RWPE2 (cell line): ENCODE measurements at regions not wholly inside any gene's neighbourhood (a gene's known extent, or its start where the extent isn't known, plus 50 kb on each side); places are given as distances from the start of the nearest gene placed in this dataset.
A peak's percentile ranks its signal among the peaks of the same experiment; 100 is the strongest.

Experiments used
- ATAC-seq: fragments of 200-7000 bp; cut with Tn5 transposase; 3 replicates; pipeline ENCODE4 v1.9.1; 2021; ENCODE audit warnings: low read depth
- DNase-seq: peaks from one replicate; pipeline ENCODE4 v3.0.0-alpha.2; 2020; ENCODE audit warnings: low spot score
- H3K27ac ChIP-seq: fragments of 450-650 bp; 2 replicates; pipeline ENCODE4 v1.5.1; 2017; ENCODE audit warnings: mild to moderate bottlenecking; ENCODE audit not compliant: poor library complexity, severe bottlenecking
- H3K27me3 ChIP-seq: fragments of 250-450 bp; sonication (Bioruptor Pico); 2 replicates; pipeline ENCODE4 v1.5.1; 2021; ENCODE audit warnings: mild to moderate bottlenecking, moderate library complexity; ENCODE audit not compliant: insufficient read depth, poor library complexity, severe bottlenecking
- H3K36me3 ChIP-seq: fragments of 250-450 bp; sonication (Bioruptor Pico); 2 replicates; pipeline ENCODE4 v1.5.1; 2020; ENCODE audit warnings: low read depth, mild to moderate bottlenecking, moderate library complexity
- H3K4me1 ChIP-seq: fragments of 250-450 bp; sonication (Bioruptor Pico); 2 replicates; pipeline ENCODE4 v1.5.1; 2021; ENCODE audit warnings: mild to moderate bottlenecking, moderate library complexity; ENCODE audit not compliant: insufficient read depth, poor library complexity, severe bottlenecking
- H3K4me3 ChIP-seq: fragments of 250-450 bp; sonication (Bioruptor Pico); 2 replicates; pipeline ENCODE4 v1.5.1; 2021; ENCODE audit warnings: mild to moderate bottlenecking, moderate library complexity; ENCODE audit not compliant: severe bottlenecking
- H3K9me3 ChIP-seq: fragments of 250-450 bp; sonication (Bioruptor Pico); 2 replicates; pipeline ENCODE4 v1.5.1; 2021; ENCODE audit warnings: mild to moderate bottlenecking, moderate library complexity; ENCODE audit not compliant: severe bottlenecking
- CTCF ChIP-seq: fragments of 450-650 bp; IDR thresholded peaks from one replicate; pipeline ENCODE4 v1.5.1; 2017; ENCODE audit warnings: mild to moderate bottlenecking, moderate library complexity; ENCODE audit not compliant: poor library complexity, severe bottlenecking

GRCh38 chr20:4095639-4096038, 53.0 kb upstream of the SMOX start:
- Histone ChIP-seq H3K4me3 (no peak overlapping the region), H3K27me3 (no peaks in the 10 kb centered on the region), H3K27ac (no peak overlapping the region), H3K9me3 (peaks cover 4% of the 10 kb centered on the region), H3K4me1 (no peaks in the 10 kb centered on the region), H3K36me3 (no peaks in the 10 kb centered on the region)
- ATAC-seq (no peak), DNase-seq (no peak)
- no peak for TF ChIP-seq CTCF

- Histone ChIP-seq H3K27ac (no peak overlapping the region), H3K4me1 (no peaks in the 10 kb centered on the region), H3K36me3 (no peaks in the 10 kb centered on the region), H3K27me3 (no peaks in the 10 kb centered on the region), H3K4me3 (no peak overlapping the region), H3K9me3 (peaks cover 4% of the 10 kb centered on the region)
- peak; percentile 40; the same call in 2 of the 3 replicates for ATAC-seq
- no peak for DNase-seq
- peak; percentile 83 for TF ChIP-seq CTCF
These were observed 56.8 kb upstream of the SMOX start for GRCh38 chr20:4091490-4092479.

GRCh38 chr20:4090756-4091489, 57.7 kb upstream of the SMOX start:
- no peak overlapping the region for H3K27ac ChIP-seq
- TF ChIP-seq CTCF, result no peak
- no peaks in the 10 kb centered on the region for H3K27me3 ChIP-seq
- no peaks in the 10 kb centered on the region for H3K36me3 ChIP-seq
- ATAC-seq, result peak; percentile 54
- peaks cover 4% of the 10 kb centered on the region for H3K9me3 ChIP-seq
- no peak for DNase-seq
- H3K4me1 ChIP-seq, result no peaks in the 10 kb centered on the region
- H3K4me3 ChIP-seq, result no peak overlapping the region

- Histone ChIP-seq H3K36me3 (no peaks in the 10 kb centered on the region), H3K27ac (no peak overlapping the region)
These were observed 58.7 kb upstream of the SMOX start for GRCh38 chr20:4089756-4090487.

More at GRCh38 chr20:4089756-4090487, 58.7 kb upstream of the SMOX start:
- Histone ChIP-seq H3K4me3 (no peak overlapping the region), H3K9me3 (no peaks in the 10 kb centered on the region), H3K4me1 (no peaks in the 10 kb centered on the region), H3K27me3 (no peaks in the 10 kb centered on the region)
- ATAC-seq, result no peak
- TF ChIP-seq CTCF, result no peak
- no peak for DNase-seq
